COLO668 (cell line): ENCODE measurements at regions not wholly inside any gene's neighbourhood (a gene's known extent, or its start where the extent isn't known, plus 50 kb on each side); places are given as distances from the start of the nearest gene placed in this dataset.

ENCODE experiments used
- DNase-seq: peaks from one replicate; lab custom pipeline; 2025; ENCODE audit not compliant: unreplicated experiment; lab: John Stamatoyannopoulos, UW

- no peak for DNase-seq
Observed at GRCh38 chr14:61139006-61139599, 142.0 kb downstream of the TMEM30B start.

- no peak for DNase-seq
Observed at GRCh38 chr14:61132894-61133293, 148.2 kb downstream of the TMEM30B start.

- no peak for DNase-seq
Observed at GRCh38 chr14:61132336-61132735, 148.8 kb downstream of the TMEM30B start.

- peak; percentile 78 for DNase-seq
Observed at GRCh38 chr14:61130512-61131260, 149.6 kb downstream of the SLC38A6 start.

GRCh38 chr14:61129168-61129745 is 148.2 kb downstream of the SLC38A6 start:
- no peak for DNase-seq

GRCh38 chr14:61128382-61129167 is 147.5 kb downstream of the SLC38A6 start:
- DNase-seq, result no peak

GRCh38 chr14:61126603-61127498 is 145.8 kb downstream of the SLC38A6 start:
- DNase-seq, result no peak

- DNase-seq, result peak; percentile 46
Observed at GRCh38 chr14:61125867-61126572, 145.0 kb downstream of the SLC38A6 start.

GRCh38 chr14:61125041-61125866 is 144.2 kb downstream of the SLC38A6 start:
- DNase-seq, result no peak

GRCh38 chr14:61122862-61123261 is 141.8 kb downstream of the SLC38A6 start:
- no peak for DNase-seq

GRCh38 chr14:61121355-61121787 is 140.3 kb downstream of the SLC38A6 start:
- no peak for DNase-seq

GRCh38 chr14:61120576-61120975 is 139.5 kb downstream of the SLC38A6 start:
- no peak for DNase-seq

GRCh38 chr14:61119006-61119405 is 138.0 kb downstream of the SLC38A6 start:
- no peak for DNase-seq

- no peak for DNase-seq
Observed at GRCh38 chr14:61116369-61116768, 135.3 kb downstream of the SLC38A6 start.

- DNase-seq, result no peak
Observed at GRCh38 chr14:61113561-61114225, 132.6 kb downstream of the SLC38A6 start.

GRCh38 chr14:61112506-61112905 is 131.5 kb downstream of the SLC38A6 start:
- no peak for DNase-seq

GRCh38 chr14:61111731-61112130 is 130.7 kb downstream of the SLC38A6 start:
- DNase-seq, result no peak

- DNase-seq, result no peak
Observed at GRCh38 chr14:61111209-61111665, 130.2 kb downstream of the SLC38A6 start.
